GM12878 (cell line): ENCODE measurements at regions not wholly inside any gene's neighbourhood (a gene's known extent, or its start where the extent isn't known, plus 50 kb on each side); places are given as distances from the start of the nearest gene placed in this dataset.

ENCODE experiments used
- CHD1 ChIP-seq: IDR thresholded peaks from 2 replicates; pipeline ENCODE4 v1.6.1; 2012; ENCODE audit warnings: low read depth, low read length, improper control_type of control experiment
- EZH2 ChIP-seq: IDR thresholded peaks from 2 replicates; pipeline ENCODE4 v1.6.1; 2012; ENCODE audit warnings: low read depth, mild to moderate bottlenecking, control low read depth, inconsistent platforms, low read length, borderline replicate concordance; ENCODE audit not compliant: control insufficient read depth
- SP1 ChIP-seq: IDR thresholded peaks from one replicate; pipeline ENCODE4 v1.6.1; 2011; ENCODE audit warnings: low read depth, low read length
- TF ChIP-seq, protein P1 (sequence below): fragments of 450-650 bp; IDR thresholded peaks from 2 replicates; pipeline ENCODE4 v1.6.1; 2018; ENCODE audit warnings: mild to moderate bottlenecking, low read depth, moderate library complexity; ENCODE audit not compliant: partially characterized antibody
- TF ChIP-seq, protein P2 (sequence below): IDR thresholded peaks from 2 replicates; pipeline ENCODE4 v1.6.1; 2012; ENCODE audit warnings: low read depth, low read length, improper control_type of control experiment

DNA sequence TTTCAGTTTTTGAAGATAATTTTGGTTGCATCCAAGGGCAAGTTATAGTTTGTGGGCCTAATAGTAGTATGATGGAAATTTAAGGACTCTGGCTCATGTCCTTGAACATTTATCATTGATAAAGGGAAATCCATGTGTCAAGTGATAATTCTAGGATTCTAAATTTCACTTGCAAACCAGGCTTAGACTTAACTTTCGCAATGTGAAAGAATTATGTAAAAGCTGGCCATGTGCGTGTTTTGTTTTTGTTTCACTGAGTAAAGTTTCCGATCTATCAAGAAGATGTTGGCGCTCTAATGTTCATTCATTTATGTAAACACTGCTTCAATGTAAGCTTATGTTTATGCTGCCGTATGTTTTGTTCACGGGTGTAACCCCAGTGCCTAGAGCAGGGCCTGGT lies 302.0 kb downstream of the SOX4 start:
- TF ChIP-seq, protein P1, sequence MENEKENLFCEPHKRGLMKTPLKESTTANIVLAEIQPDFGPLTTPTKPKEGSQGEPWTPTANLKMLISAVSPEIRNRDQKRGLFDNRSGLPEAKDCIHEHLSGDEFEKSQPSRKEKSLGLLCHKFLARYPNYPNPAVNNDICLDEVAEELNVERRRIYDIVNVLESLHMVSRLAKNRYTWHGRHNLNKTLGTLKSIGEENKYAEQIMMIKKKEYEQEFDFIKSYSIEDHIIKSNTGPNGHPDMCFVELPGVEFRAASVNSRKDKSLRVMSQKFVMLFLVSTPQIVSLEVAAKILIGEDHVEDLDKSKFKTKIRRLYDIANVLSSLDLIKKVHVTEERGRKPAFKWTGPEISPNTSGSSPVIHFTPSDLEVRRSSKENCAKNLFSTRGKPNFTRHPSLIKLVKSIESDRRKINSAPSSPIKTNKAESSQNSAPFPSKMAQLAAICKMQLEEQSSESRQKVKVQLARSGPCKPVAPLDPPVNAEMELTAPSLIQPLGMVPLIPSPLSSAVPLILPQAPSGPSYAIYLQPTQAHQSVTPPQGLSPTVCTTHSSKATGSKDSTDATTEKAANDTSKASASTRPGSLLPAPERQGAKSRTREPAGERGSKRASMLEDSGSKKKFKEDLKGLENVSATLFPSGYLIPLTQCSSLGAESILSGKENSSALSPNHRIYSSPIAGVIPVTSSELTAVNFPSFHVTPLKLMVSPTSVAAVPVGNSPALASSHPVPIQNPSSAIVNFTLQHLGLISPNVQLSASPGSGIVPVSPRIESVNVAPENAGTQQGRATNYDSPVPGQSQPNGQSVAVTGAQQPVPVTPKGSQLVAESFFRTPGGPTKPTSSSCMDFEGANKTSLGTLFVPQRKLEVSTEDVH = no peak
- TF ChIP-seq EZH2 = no peak
- TF ChIP-seq CHD1 = no peak
- TF ChIP-seq, protein P2, sequence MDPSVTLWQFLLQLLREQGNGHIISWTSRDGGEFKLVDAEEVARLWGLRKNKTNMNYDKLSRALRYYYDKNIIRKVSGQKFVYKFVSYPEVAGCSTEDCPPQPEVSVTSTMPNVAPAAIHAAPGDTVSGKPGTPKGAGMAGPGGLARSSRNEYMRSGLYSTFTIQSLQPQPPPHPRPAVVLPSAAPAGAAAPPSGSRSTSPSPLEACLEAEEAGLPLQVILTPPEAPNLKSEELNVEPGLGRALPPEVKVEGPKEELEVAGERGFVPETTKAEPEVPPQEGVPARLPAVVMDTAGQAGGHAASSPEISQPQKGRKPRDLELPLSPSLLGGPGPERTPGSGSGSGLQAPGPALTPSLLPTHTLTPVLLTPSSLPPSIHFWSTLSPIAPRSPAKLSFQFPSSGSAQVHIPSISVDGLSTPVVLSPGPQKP = no peak
- no peak for TF ChIP-seq SP1
